Renal pelvis (tissue), 1 donor: ENCODE measurements at regions not wholly inside any gene's neighbourhood (a gene's known extent, or its start where the extent isn't known, plus 50 kb on each side); places are given as distances from the start of the nearest gene placed in this dataset.
A peak's percentile ranks its signal among the peaks of the same experiment; 100 is the strongest.

ENCODE experiments used
- DNase-seq: peaks from one replicate; pipeline ENCODE4 v3.0.0-alpha.2; 2013

- no peak for DNase-seq
These were observed 317.0 kb upstream of the JAG1 start for GRCh38 chr20:10990625-10991382.

- peak; percentile 29 for DNase-seq
These were observed 318.9 kb upstream of the JAG1 start for GRCh38 chr20:10992731-10993130.

GRCh38 chr20:10994991-10995700 is 321.3 kb upstream of the JAG1 start:
- DNase-seq = no peak

DNA sequence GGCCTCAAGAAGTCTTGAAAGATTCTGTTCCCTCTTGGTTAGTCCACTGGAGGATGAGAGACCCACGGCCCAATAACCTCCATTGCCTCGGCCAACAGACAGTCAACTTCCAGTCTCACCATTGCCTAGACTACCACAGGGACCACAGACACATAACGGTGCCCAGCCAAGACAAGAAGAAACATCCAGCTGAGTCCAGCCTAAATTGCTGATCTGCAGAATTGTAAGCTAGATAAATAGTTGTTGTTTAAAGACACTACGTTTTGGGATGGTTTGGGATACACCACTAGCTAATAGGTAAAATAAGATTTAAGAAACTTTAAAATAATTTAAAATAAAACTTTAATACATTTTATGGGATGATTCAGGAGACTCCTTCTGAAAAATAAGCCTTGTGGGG is 324.7 kb upstream of the JAG1 start:
- DNase-seq = no peak

DNA sequence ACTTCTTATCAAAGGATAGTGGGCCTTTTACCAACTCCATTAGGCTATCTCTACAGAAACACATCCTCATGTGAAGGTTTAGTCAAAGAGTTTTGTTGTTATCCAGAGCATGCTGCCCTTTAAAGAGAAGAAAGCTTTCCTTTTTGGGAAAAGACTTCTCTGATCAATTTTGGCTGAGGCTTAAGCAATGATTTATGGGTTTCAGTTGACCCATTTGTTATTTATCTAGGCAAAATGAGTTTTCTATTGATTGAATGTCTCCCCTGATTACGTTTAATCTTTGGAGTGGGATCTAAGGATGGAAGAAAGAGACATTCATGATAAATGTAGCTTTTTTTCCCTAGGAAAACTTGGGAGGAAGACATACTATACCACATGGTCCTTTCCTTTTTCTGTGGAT is 326.6 kb upstream of the JAG1 start:
- DNase-seq = no peak

DNA sequence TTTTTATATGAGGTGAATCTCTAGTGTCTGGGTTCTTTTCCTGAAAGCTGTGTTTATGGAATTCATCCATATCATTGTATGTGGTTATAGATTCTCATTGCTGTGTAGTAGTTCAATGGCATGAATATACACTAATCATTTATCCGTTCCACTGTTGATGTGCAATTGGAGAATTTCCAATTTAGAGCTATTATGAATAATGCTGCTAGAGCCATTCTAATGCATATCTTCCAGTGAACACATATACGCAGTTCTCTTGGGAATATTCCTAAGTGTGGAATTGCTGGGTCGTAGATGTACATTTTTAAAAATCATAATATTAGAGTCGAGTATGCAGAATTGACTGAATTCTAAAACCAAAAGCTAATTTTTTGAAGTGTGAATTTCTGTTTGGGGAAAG is 327.5 kb upstream of the JAG1 start:
- no peak for DNase-seq

GRCh38 chr20:11001764-11002540 is 328.2 kb upstream of the JAG1 start:
- DNase-seq = no peak

DNA sequence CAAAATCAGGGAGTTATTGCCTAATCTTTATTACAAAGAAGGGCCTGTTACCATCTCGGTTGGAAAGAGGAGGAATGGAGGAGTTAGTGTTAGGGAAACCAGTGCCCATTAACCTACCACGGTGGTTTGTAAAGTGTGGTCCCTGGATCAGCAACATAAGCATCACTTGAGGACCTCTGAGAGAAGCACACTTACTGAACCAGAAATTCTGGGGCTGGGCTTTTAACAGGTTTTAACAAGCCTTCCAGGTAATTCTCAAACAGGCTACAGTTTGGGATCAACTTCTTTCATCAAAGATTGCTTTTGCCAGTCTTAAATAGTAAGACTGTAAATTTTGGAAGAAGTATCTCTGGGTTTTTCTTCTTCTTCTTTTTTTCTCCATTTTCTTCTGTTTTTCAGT is 329.5 kb upstream of the JAG1 start:
- DNase-seq = no peak

DNA sequence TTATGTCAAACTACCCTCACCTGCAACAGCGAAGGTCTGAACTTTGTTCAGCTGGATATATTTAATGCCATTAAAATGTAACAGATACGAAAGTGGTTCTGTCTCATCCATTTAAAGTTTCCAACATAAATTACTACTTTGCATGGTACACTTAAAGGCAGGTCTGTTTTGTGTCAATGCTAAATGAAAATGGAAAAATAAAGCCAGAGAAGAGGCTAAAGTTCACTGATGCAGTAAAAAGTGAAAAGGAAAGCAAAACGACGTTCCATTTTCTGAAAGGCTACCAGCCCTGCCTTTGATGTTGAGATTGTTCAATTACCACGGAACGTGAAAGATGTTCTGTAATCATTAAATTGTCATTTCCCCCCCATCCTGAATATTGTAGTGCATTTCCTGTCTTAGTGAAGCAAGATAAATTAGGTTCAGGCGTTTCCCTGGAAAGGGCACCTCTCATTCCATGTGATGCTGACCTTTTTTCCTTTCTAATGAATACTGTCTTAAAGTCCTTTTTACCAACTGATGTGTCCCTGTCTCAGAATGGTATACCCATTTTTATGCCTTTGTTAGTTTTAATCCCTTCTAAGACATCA is 334.7 kb upstream of the JAG1 start:
- DNase-seq = no peak

- DNase-seq = no peak
These were observed 337.9 kb upstream of the JAG1 start for GRCh38 chr20:11011653-11012052.

- no peak for DNase-seq
These were observed 339.2 kb upstream of the JAG1 start for GRCh38 chr20:11012975-11013374.

DNA sequence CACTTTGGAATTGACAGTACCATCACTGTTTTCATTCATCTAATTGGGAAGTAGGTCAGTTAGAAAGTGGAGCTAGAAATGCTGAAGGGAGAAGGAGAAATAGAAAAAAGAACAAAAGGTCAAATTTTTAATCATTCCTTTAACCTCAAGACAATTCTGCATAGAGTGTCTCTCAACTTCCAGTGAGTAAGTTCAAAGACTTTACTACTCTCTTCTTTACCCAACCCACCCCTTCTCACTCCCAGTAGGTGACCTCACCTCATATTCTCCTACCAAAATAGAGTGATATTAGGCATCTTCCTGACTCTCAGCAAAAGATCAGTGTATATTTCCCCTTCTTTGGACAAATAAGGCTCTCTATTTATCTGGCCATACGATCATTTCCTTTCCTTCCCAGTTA is 340.0 kb upstream of the JAG1 start:
- DNase-seq = no peak

GRCh38 chr20:11015440-11015839 is 341.6 kb upstream of the JAG1 start:
- DNase-seq = no peak

GRCh38 chr20:11017446-11017845 is 343.6 kb upstream of the JAG1 start:
- DNase-seq = no peak

DNA sequence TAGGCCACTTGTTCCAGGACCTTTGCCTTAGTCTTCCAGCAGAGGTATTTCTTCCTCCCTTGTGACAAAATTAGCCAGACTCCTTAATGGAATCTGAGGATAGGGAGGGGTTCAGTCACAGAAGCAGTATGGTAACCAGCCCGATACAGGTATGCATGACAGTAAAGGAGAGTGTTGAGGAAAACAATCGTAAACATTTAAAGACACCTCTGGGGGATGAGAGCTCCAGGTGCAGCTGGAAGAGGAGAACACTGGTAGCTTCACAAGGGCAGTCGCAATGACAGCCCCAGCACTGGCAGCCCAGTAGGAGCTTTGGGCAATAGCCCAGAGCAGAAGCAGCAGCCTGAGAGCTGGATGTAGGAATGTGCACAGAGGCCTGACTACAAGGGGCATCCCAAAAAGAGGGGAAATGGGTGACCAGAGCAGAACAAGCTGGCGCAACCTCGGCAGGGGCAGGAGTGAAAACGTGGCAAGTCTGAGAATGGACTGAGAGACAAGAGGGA is 344.9 kb upstream of the JAG1 start:
- DNase-seq = no peak

DNA sequence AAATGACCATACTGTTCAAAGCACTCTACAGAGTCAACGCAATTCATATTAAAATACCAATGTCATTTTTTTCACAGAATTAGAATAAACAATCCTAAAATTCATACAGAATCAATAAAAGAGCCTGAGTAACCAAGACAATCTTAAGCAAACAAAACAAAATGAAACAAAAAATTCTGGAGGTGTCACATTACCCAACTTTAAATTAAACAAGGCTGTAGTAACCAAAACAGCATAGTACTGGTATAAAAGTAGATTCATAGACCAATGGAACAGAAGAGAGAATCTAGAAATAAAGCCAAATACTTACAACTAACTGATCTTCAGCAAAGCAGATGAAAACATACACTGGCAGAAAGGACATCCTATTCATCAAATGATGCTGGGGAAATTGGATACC is 346.9 kb upstream of the JAG1 start:
- DNase-seq = no peak

DNA sequence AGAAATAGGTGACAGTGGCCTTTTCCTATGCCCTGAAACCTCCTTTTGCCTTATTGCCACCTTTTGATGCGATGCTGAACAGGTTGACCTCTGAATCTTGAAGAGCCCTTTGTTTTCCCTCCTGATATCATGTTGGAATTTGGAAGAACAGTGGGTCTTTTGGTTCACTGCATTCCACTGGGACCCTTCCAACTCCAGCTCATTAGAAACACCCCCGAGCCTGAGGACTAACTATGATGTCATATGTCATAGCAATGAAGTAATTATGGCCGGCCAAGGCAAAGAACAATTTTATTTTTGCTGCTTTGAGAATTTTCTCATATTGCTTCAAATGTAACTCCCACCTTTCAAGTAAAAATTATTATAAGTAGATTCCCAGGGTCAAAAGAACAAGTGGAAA is 353.4 kb upstream of the JAG1 start:
- no peak for DNase-seq

- DNase-seq = no peak
These were observed 356.6 kb upstream of the JAG1 start for GRCh38 chr20:11030351-11030750.

GRCh38 chr20:11031300-11031699 is 357.5 kb upstream of the JAG1 start:
- no peak for DNase-seq

DNA sequence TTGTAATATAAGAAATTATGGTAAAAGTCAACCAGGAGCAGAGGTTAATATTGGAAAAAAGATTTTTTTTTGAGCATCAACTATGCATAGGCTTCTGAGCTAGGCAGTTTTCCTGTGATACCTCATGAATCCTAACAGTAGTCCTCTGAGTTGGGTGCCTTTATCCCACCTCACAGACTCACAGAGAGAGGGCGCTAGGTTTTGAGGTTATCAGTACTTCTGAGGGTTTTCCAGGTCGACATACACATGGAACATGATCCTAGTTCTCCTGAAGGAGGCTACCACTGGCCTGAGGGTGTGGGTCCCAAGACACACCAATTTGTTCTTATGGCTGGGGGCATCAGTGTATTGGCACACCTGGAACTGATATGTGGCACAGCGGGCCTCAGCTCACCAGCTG is 358.8 kb upstream of the JAG1 start:
- no peak for DNase-seq

GRCh38 chr20:11034025-11034424 is 360.2 kb upstream of the JAG1 start:
- no peak for DNase-seq

DNA sequence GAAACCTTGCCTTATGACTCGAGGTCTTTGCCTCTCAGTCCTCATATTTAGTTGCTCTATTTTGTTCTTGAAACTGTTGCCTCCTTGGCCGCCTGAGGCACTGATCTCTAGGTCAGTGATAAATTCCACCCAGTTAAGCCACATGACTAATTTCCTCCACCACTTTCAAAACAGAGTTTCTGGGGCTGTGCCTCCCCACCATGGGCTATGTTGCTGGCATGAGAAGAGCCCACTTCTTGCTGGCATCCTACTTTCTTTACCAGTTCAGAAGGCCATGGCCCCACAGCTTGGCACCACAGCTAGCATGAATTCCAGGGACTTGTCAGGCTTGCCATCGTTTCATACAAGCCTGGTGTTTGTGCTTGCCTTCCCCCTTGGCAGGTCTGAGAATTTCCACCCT is 361.4 kb upstream of the JAG1 start:
- no peak for DNase-seq
